ENCODE measurements at regions not wholly inside any gene's neighbourhood (a gene's known extent, or its start where the extent isn't known, plus 50 kb on each side); places are given as distances from the start of the nearest gene placed in this dataset.
A peak's percentile ranks its signal among the peaks of the same experiment; 100 is the strongest.

DNA sequence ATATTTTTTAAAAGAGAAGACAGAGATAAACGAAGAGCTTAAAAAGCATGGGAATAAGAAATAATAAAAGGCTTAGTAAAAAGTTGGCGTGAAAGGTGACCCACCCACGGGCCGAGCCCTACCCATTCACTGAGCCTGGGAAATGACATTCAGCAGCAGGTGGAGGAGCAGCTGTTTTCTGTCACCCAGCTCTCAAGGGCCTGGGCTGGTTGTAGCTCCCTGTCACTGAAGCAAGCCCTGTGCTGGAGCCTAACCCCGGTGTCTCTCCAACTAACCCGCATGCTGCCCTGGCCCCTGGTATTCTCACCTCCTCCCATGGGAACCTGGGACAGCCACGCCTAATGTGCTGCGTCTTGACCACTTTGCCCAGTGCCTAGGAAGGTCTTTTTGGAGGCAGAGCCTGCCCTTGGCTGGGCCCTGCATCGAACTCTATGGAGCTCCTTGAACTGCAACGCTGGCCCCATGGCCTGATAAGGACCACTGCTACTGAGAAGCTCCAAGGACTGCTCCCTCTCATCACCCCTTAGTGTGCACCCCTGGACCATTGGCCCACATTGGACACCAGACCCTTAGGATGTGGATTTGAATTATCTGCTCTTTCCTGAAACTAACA lies 68.8 kb upstream of the IYD start:
- 96% methylated on average over 7 of the region's 10 CpGs for WGBS (ENCODE audit: insufficient coverage)
- Mint-ChIP-seq H3K27ac (peak overlapping the region in 1 of 7 donors; percentile 25), H3K4me1 (no peaks in the 10 kb centered on the region)

GRCh38 chr6:150301846-150302519 lies 66.8 kb upstream of the IYD start:
- TF ChIP-seq CTCF (IDR thresholded peaks at IDR 0.05), result no peak
- no peaks in the 10 kb centered on the region for H3K36me3 ChIP-seq (replicated peaks in 1 of 2; ENCODE audit: control insufficient read depth in 1 of 2, insufficient read depth in 2 of 2, low read length in 2 of 2)
- no peak overlapping the region for H3K27ac Mint-ChIP-seq
- no peaks in the 10 kb centered on the region for H3K79me2 ChIP-seq (ENCODE audit: insufficient read depth, low read length)
- 90% methylated on average over 4 of the region's 6 CpGs for WGBS (ENCODE audit: insufficient coverage)
- DNase-seq, result no peak
- no peak overlapping the region for H3K27ac ChIP-seq (ENCODE audit: low read depth in 1 of 2, low read length in 2 of 2)
- H3K4me1 Mint-ChIP-seq, result no peaks in the 10 kb centered on the region
- no peaks in the 10 kb centered on the region for H3K4me1 ChIP-seq (ENCODE audit: control insufficient read depth in 1 of 2, insufficient read depth in 2 of 2, low read length in 2 of 2)
- H3K9me3 Mint-ChIP-seq, result peaks cover 7 to 17% (median 12%) of the 10 kb centered on the region in 7 donors
- H3K27me3 Mint-ChIP-seq (ENCODE audit: low read depth in 3 of 3), result peaks cover 7 to 17% (median 13%) of the 10 kb centered on the region in 3 donors
- H3K27me3 ChIP-seq (ENCODE audit: control insufficient read depth in 2 of 2, insufficient read depth in 2 of 2, low read length in 2 of 2), result no peaks in the 10 kb centered on the region
- H3K9ac ChIP-seq (ENCODE audit: insufficient read depth, low read length, poor library complexity, severe bottlenecking), result no peak overlapping the region
- H3K4me2 ChIP-seq (replicated peaks; ENCODE audit: extremely low read depth, low read length, poor library complexity, severe bottlenecking), result no peak overlapping the region
- peaks cover 8 to 13% of the 10 kb centered on the region in 2 donors for H3K9me3 ChIP-seq (replicated peaks in 1 of 2; ENCODE audit: control insufficient read depth in 1 of 2, insufficient read depth in 1 of 2, low read length in 2 of 2)
- H3K4me3 ChIP-seq (replicated peaks in 1 of 3; ENCODE audit: low read depth in 2 of 3, low read length in 3 of 3), result no peak overlapping the region
- intact Hi-C loops (cut with micrococcal nuclease), result no loop called here
- H3K4me3 Mint-ChIP-seq, result no peak overlapping the region
- no peaks in the 10 kb centered on the region for H3K36me3 Mint-ChIP-seq
- no peaks in the 10 kb centered on the region for H4K20me1 ChIP-seq (ENCODE audit: insufficient read depth, low read length)
- H2AFZ ChIP-seq (ENCODE audit: insufficient read depth, low read depth, low read length, poor library complexity, severe bottlenecking), result no peak overlapping the region

More for the DNA sequence above, 68.8 kb upstream of the IYD start:
- no peak overlapping the region for H3K4me2 ChIP-seq (replicated peaks; ENCODE audit: extremely low read depth, low read length, poor library complexity, severe bottlenecking)
- H4K20me1 ChIP-seq (ENCODE audit: insufficient read depth, low read length), result no peaks in the 10 kb centered on the region
- H3K4me3 ChIP-seq (replicated peaks in 1 of 3; ENCODE audit: low read depth in 2 of 3, low read length in 3 of 3), result no peak overlapping the region
- H3K27me3 ChIP-seq (ENCODE audit: control insufficient read depth in 2 of 2, insufficient read depth in 2 of 2, low read length in 2 of 2), result no peaks in the 10 kb centered on the region
- Mint-ChIP-seq H3K4me3 (no peak overlapping the region), H3K36me3 (no peaks in the 10 kb centered on the region), H3K27me3 (ENCODE audit: low read depth in 3 of 3) (peaks cover 8 to 15% (median 12%) of the 10 kb centered on the region in 3 donors), H3K9me3 (peaks cover 15 to 33% (median 22%) of the 10 kb centered on the region in 7 donors)
- no peak overlapping the region for H3K9ac ChIP-seq (ENCODE audit: insufficient read depth, low read length, poor library complexity, severe bottlenecking)
- H3K27ac ChIP-seq (ENCODE audit: low read depth in 1 of 2, low read length in 2 of 2), result no peak overlapping the region
- H2AFZ ChIP-seq (ENCODE audit: insufficient read depth, low read depth, low read length, poor library complexity, severe bottlenecking), result no peak overlapping the region
- H3K79me2 ChIP-seq (ENCODE audit: insufficient read depth, low read length), result no peaks in the 10 kb centered on the region
- H3K36me3 ChIP-seq (replicated peaks in 1 of 2; ENCODE audit: control insufficient read depth in 1 of 2, insufficient read depth in 2 of 2, low read length in 2 of 2), result no peaks in the 10 kb centered on the region
- no peak for TF ChIP-seq CTCF (IDR thresholded peaks at IDR 0.05)
- H3K4me1 ChIP-seq (ENCODE audit: control insufficient read depth in 1 of 2, insufficient read depth in 2 of 2, low read length in 2 of 2), result no peaks in the 10 kb centered on the region
- no peak for DNase-seq
- H3K9me3 ChIP-seq (replicated peaks in 1 of 2; ENCODE audit: control insufficient read depth in 1 of 2, insufficient read depth in 1 of 2, low read length in 2 of 2), result peaks cover 19 to 26% of the 10 kb centered on the region in 2 donors
- intact Hi-C loops (cut with micrococcal nuclease), result no loop called here

All from CD14-positive monocyte (primary cell).